ENCODE measurements at regions not wholly inside any gene's neighbourhood (a gene's known extent, or its start where the extent isn't known, plus 50 kb on each side); places are given as distances from the start of the nearest gene placed in this dataset.
"Not testable (repeated sequence)": the region's sequence is repeated elsewhere in the genome, so short reads cannot be mapped to it uniquely, and the experiment has no call there.

DNA sequence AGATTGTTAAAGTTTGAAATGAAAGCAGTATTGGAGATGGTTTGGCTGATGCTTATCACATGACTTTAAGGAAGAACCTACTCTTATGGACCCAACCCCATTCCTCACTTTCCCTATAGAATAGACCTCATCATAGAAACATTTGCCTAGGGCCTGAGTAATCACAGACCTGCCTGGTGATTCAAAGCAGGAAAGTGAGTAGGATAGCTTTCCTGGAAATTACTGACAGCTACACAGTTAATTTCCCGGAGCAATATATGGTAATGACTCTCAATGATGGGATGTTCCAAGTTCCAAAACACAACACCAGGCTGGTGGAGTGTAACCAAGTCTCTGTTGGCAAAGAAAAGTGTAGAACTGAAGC is 233.8 kb downstream of the SIM1 start:
- Histone ChIP-seq H3K9me3 (ENCODE audit: control insufficient read depth in 5 of 5, low read length in 5 of 5) (no peaks in the 10 kb centered on the region), H3K4me1 (ENCODE audit: control insufficient read depth in 5 of 5, insufficient read depth in 5 of 5, low read length in 5 of 5) (peaks cover 4 to 28% (median 14%) of the 10 kb centered on the region in 5 donors), H3K27me3 (ENCODE audit: control insufficient read depth in 5 of 5, insufficient read depth in 4 of 5, low read length in 5 of 5) (no peaks in the 10 kb centered on the region), H3K9ac (ENCODE audit: low read length in 5 of 5) (no peak overlapping the region), H3K36me3 (ENCODE audit: control insufficient read depth in 5 of 5, insufficient read depth in 5 of 5, low read length in 5 of 5) (no peaks in the 10 kb centered on the region), H3K4me3 (ENCODE audit: low read depth in 1 of 5, low read length in 5 of 5) (no peak overlapping the region), H3K27ac (ENCODE audit: low read depth, low read length) (no peak overlapping the region)

DNA sequence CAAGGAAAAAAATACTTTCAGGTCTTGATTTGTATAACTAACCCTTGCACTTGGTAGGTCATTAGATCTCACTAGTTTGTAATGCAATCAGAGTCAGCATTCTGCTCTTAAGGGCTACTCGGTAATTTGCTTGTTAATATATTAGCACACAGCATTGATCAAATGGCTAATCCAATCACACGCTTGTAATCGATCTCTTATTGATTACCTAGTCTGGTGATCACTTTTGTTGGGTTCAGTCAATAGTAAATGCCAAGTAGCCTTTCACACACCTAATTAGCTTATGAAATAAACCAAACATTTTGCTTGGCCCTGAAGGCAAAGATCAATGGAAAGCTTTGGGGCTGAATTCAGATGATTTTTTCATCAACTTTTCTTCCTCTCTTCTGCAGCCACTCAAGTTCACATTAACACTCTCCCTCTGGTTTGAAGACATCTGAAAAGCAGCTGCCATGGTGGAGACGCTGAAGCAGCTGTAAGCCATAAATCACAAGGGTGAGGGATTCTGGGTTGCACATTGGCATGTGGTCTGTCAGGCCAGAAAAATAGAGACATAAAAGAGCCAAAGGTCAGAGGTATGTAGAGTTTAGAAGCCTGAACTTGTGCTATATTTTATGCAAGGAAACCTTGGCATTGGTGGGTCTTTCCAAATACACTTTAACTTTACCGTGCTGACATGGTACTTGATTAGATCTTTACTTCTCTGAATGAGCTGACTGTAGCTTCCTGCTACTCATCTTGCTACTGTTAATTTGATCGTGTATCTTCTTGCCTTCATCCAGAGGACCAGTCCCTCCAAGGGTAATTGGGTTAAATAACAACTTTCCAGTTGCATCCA is 234.4 kb downstream of the SIM1 start:
- no peak overlapping the region for H3K27ac ChIP-seq (ENCODE audit: low read depth, low read length)
- no peaks in the 10 kb centered on the region for H3K27me3 ChIP-seq (ENCODE audit: control insufficient read depth in 5 of 5, insufficient read depth in 4 of 5, low read length in 5 of 5)
- H3K9ac ChIP-seq (ENCODE audit: low read length in 5 of 5), result no peak overlapping the region
- H3K36me3 ChIP-seq (ENCODE audit: control insufficient read depth in 5 of 5, insufficient read depth in 5 of 5, low read length in 5 of 5), result no peaks in the 10 kb centered on the region
- H3K4me3 ChIP-seq (ENCODE audit: low read depth in 1 of 5, low read length in 5 of 5), result no peak overlapping the region
- H3K4me1 ChIP-seq (ENCODE audit: control insufficient read depth in 5 of 5, insufficient read depth in 5 of 5, low read length in 5 of 5), result peaks cover 4 to 28% (median 14%) of the 10 kb centered on the region in 5 donors
- H3K9me3 ChIP-seq (ENCODE audit: control insufficient read depth in 5 of 5, low read length in 5 of 5), result no peaks in the 10 kb centered on the region

DNA sequence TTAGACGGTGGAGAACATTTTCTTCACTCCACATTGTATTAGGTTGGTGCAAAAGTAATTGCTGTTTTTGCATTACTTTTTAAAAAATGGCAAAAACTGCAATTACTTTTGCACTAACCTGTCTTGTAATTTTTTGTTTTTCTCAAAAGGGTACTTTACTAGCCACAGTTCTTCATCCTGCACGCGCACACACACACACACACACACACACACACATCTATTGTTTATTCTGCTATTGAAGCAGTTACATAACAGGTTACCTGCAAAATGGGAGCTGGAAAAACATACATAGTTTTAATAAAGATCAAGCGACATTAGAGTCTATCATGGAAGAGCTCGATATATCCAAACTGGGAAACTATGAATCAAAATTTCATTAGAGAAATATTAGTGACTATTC is 235.2 kb downstream of the SIM1 start:
- peaks cover 4 to 24% (median 14%) of the 10 kb centered on the region in 5 donors for H3K4me1 ChIP-seq (ENCODE audit: control insufficient read depth in 5 of 5, insufficient read depth in 5 of 5, low read length in 5 of 5)
- H3K27ac ChIP-seq (ENCODE audit: low read depth, low read length), result peak overlapping the region; percentile 38
- H3K27me3 ChIP-seq (ENCODE audit: control insufficient read depth in 5 of 5, insufficient read depth in 4 of 5, low read length in 5 of 5), result no peaks in the 10 kb centered on the region
- peak overlapping the region in 1 of 5 donors; percentile 68 for H3K9ac ChIP-seq (ENCODE audit: low read length in 5 of 5)
- no peaks in the 10 kb centered on the region for H3K9me3 ChIP-seq (ENCODE audit: control insufficient read depth in 5 of 5, low read length in 5 of 5)
- H3K4me3 ChIP-seq (ENCODE audit: low read depth in 1 of 5, low read length in 5 of 5), result peak overlapping the region; percentile 50 to 74 (median 60)
- H3K36me3 ChIP-seq (ENCODE audit: control insufficient read depth in 5 of 5, insufficient read depth in 5 of 5, low read length in 5 of 5), result no peaks in the 10 kb centered on the region

DNA sequence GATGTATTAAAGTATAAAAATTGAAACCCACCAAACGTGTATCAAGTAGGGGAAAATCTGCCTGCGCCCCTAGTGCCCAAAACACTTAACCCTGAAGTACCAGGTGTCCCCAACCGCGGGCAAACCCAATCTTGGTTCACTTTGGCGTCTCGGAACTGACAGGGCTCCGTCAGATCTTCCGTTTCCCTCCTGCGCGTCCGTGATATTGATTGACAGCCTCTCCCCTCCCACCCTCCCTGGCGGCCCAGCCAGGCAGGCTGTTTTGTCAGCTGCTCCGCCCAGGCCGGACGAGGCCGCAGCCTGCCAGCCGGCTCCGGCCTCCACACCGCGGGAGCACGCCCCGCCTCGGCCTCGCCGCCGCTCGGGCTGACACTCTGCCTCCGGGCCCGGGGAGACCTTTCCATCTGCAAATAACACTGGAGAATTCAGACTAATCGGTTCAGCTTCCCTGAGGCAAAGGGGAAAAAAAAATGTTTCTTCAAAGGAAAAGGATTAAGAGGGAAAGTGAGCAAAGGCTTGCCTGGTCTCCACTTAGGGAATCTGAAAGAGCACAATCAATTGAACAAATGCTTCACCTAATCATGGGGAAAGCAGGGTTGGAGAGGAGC is 234.9 kb upstream of the MCHR2 start:
- peaks cover 4 to 21% (median 14%) of the 10 kb centered on the region in 5 donors for H3K4me1 ChIP-seq (ENCODE audit: control insufficient read depth in 5 of 5, insufficient read depth in 5 of 5, low read length in 5 of 5)
- peak overlapping the region; percentile 33 to 73 (median 68) for H3K9ac ChIP-seq (ENCODE audit: low read length in 5 of 5)
- peak overlapping the region; percentile 52 to 84 (median 67) for H3K4me3 ChIP-seq (ENCODE audit: low read depth in 1 of 5, low read length in 5 of 5)
- peak overlapping the region; percentile 38 for H3K27ac ChIP-seq (ENCODE audit: low read depth, low read length)
- H3K36me3 ChIP-seq (ENCODE audit: control insufficient read depth in 5 of 5, insufficient read depth in 5 of 5, low read length in 5 of 5), result no peaks in the 10 kb centered on the region
- H3K9me3 ChIP-seq (ENCODE audit: control insufficient read depth in 5 of 5, low read length in 5 of 5), result no peaks in the 10 kb centered on the region
- H3K27me3 ChIP-seq (ENCODE audit: control insufficient read depth in 5 of 5, insufficient read depth in 4 of 5, low read length in 5 of 5), result no peaks in the 10 kb centered on the region

DNA sequence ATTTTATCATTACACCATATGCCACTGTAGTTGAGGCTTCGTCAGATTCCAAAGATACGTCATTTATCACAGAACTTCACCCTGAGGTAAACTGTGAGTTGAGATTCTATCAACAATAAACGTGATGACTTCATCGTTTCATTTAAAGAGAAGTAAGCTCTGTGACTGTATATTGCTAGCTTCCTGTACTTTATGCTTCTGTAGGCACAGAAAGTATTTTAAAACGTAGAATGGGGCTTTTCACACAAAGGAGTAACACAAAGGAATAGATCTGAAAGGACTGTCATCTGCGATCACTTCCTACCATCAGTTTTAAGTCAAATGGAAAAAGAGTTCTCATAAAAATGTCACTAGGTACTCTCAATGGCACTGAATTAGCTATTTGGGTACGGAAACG is 234.4 kb upstream of the MCHR2 start:
- H3K4me3 ChIP-seq (ENCODE audit: low read depth in 1 of 5, low read length in 5 of 5), result peak overlapping the region; percentile 52 to 84 (median 67)
- H3K27ac ChIP-seq (ENCODE audit: low read depth, low read length), result peak overlapping the region; percentile 38
- H3K9ac ChIP-seq (ENCODE audit: low read length in 5 of 5), result peak overlapping the region; percentile 30 to 72 (median 54)
- H3K9me3 ChIP-seq (ENCODE audit: control insufficient read depth in 5 of 5, low read length in 5 of 5), result no peaks in the 10 kb centered on the region
- no peaks in the 10 kb centered on the region for H3K36me3 ChIP-seq (ENCODE audit: control insufficient read depth in 5 of 5, insufficient read depth in 5 of 5, low read length in 5 of 5)
- no peaks in the 10 kb centered on the region for H3K27me3 ChIP-seq (ENCODE audit: control insufficient read depth in 5 of 5, insufficient read depth in 4 of 5, low read length in 5 of 5)
- H3K4me1 ChIP-seq (ENCODE audit: control insufficient read depth in 5 of 5, insufficient read depth in 5 of 5, low read length in 5 of 5), result peaks cover 4 to 21% (median 14%) of the 10 kb centered on the region in 5 donors

DNA sequence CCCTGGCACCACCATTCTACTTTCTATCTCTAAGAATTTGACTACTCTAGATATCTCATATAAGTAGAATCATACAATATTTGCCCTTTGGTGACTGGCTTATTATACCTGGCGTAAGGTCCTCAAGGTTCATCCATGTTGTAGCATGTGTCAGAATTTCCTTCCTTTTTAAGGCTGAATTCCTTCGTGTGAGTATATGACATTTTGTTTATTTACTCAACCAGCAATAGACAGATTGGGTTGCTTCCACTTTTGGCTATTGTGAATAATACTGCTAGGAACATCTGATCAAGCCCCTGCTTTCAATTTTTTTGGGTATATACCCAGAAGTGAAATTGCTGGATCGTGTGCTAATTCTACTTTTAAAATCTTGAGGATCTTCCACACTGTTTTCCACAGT is 232.8 kb upstream of the MCHR2 start:
- Histone ChIP-seq H3K9me3 (ENCODE audit: control insufficient read depth in 5 of 5, low read length in 5 of 5) (no peaks in the 10 kb centered on the region), H3K4me3 (ENCODE audit: low read depth in 1 of 5, low read length in 5 of 5) (no peak overlapping the region)

DNA sequence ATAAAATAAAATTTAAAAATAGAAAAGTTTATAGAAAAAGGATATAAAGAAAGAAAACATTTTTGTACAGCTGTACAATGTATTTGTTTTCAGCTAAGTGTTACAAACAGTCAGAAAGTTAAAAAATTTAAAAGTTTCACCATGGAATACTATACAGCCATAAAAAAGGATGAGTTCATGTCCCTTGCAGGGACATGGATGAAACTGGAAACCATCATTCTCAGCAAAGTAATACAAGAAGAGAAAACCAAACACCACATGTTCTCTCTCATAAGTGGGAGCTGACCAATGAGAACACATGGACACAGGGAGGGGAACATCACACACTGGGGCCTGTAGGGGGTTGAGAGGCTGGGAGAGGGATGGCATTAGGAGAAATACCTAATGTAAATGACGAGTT is 229.9 kb upstream of the MCHR2 start:
- not testable (repeated sequence) for H3K9ac ChIP-seq (ENCODE audit: low read length in 5 of 5); H3K4me3 ChIP-seq (ENCODE audit: low read depth in 1 of 5, low read length in 5 of 5); H3K36me3 ChIP-seq (ENCODE audit: control insufficient read depth in 5 of 5, insufficient read depth in 5 of 5, low read length in 5 of 5); H3K9me3 ChIP-seq (ENCODE audit: control insufficient read depth in 5 of 5, low read length in 5 of 5); H3K27ac ChIP-seq (ENCODE audit: low read depth, low read length); H3K4me1 ChIP-seq (ENCODE audit: control insufficient read depth in 5 of 5, insufficient read depth in 5 of 5, low read length in 5 of 5); H3K27me3 ChIP-seq (ENCODE audit: control insufficient read depth in 5 of 5, insufficient read depth in 4 of 5, low read length in 5 of 5)

More for the DNA sequence above, 232.8 kb upstream of the MCHR2 start:
- no peaks in the 10 kb centered on the region for H3K36me3 ChIP-seq (ENCODE audit: control insufficient read depth in 5 of 5, insufficient read depth in 5 of 5, low read length in 5 of 5)
- H3K4me1 ChIP-seq (ENCODE audit: control insufficient read depth in 5 of 5, insufficient read depth in 5 of 5, low read length in 5 of 5), result peaks cover 4 to 21% (median 14%) of the 10 kb centered on the region in 5 donors
- H3K9ac ChIP-seq (ENCODE audit: low read length in 5 of 5), result no peak overlapping the region
- H3K27ac ChIP-seq (ENCODE audit: low read depth, low read length), result no peak overlapping the region
- H3K27me3 ChIP-seq (ENCODE audit: control insufficient read depth in 5 of 5, insufficient read depth in 4 of 5, low read length in 5 of 5), result no peaks in the 10 kb centered on the region

DNA sequence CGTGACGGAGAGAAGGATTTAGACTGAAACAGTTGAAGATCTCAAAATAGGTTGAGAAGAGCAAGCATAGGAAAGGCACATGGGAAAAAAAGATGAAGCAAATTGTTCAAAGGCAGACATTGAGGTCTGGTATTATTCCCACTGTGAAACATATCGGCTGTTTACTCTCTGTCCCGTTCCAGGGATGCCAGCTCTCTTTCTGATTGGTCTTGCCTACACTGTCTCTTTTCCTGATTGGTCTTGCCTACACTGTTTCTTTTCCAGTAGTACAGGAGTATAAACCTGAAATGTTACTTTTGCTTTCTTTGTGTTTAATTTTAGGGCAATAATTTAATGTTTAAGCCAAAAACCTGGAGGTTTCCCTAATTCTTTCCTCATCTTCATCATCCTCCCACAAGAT is 226.5 kb upstream of the MCHR2 start:
- Histone ChIP-seq H3K9me3 (ENCODE audit: control insufficient read depth in 5 of 5, low read length in 5 of 5) (no peaks in the 10 kb centered on the region), H3K27ac (ENCODE audit: low read depth, low read length) (no peak overlapping the region), H3K27me3 (ENCODE audit: control insufficient read depth in 5 of 5, insufficient read depth in 4 of 5, low read length in 5 of 5) (no peaks in the 10 kb centered on the region), H3K4me3 (ENCODE audit: low read depth in 1 of 5, low read length in 5 of 5) (no peak overlapping the region), H3K4me1 (ENCODE audit: control insufficient read depth in 5 of 5, insufficient read depth in 5 of 5, low read length in 5 of 5) (no peaks in the 10 kb centered on the region), H3K36me3 (ENCODE audit: control insufficient read depth in 5 of 5, insufficient read depth in 5 of 5, low read length in 5 of 5) (no peaks in the 10 kb centered on the region), H3K9ac (ENCODE audit: low read length in 5 of 5) (no peak overlapping the region)

DNA sequence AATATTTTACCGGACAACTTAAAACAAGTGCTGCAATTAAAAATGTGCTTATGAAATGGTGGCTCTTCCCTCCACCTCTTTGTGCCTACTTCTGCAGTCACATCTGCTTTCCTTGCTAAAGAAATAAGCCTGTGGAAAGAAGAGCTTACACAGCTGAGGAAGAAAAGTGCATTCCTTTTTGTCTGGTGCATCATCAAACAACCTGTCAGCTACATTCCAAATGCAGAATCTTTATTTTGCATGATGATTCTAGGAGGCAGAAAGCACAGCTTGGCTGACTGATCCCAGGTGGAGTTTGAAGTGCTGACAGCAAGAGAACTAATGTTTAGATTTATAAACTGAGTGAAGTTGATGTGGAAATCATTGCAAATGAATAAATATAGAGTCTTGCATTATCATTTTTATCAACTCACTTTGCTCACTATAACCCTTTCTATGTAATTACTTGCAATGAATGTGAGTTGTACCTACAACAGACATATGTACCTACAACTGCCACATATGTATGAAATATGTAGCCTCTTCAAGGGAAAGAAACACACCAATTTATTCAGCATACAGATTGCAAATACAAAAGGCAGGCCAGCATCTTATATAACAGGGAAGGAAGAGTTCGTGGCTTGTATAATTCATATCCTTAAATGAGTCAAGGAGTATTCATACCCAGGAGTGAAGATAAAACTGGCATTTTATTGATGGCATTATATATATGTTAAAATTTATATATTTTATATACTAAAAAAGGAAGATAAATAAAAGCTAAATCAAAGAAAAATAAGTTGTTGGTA is 223.4 kb upstream of the MCHR2 start:
- H3K9me3 ChIP-seq (ENCODE audit: control insufficient read depth in 5 of 5, low read length in 5 of 5), result no peaks in the 10 kb centered on the region
- no peaks in the 10 kb centered on the region for H3K36me3 ChIP-seq (ENCODE audit: control insufficient read depth in 5 of 5, insufficient read depth in 5 of 5, low read length in 5 of 5)
- H3K9ac ChIP-seq (ENCODE audit: low read length in 5 of 5), result no peak overlapping the region
- H3K4me1 ChIP-seq (ENCODE audit: control insufficient read depth in 5 of 5, insufficient read depth in 5 of 5, low read length in 5 of 5), result no peaks in the 10 kb centered on the region
- H3K4me3 ChIP-seq (ENCODE audit: low read depth in 1 of 5, low read length in 5 of 5), result no peak overlapping the region
- no peaks in the 10 kb centered on the region for H3K27me3 ChIP-seq (ENCODE audit: control insufficient read depth in 5 of 5, insufficient read depth in 4 of 5, low read length in 5 of 5)
- H3K27ac ChIP-seq (ENCODE audit: low read depth, low read length), result no peak overlapping the region

DNA sequence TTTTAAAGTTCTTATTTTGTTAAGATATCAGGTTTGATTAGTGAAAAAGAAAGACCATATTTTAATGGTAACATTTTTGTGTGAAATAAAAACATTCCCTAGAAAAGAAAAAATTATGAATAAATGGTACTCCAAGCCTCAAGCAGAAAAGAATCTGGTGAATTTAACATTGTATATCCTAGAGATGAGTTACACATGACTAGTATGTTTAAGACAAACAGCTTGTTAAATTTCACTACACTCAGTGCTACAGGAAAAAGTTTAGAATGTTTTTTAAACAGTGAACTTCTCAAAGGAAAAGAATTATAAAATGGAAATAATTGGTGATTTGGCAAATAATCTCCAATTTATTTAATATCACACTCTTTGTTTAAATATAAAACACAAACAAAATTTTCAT is 222.7 kb upstream of the MCHR2 start:
- Histone ChIP-seq H3K9me3 (ENCODE audit: control insufficient read depth in 5 of 5, low read length in 5 of 5) (no peaks in the 10 kb centered on the region), H3K27me3 (ENCODE audit: control insufficient read depth in 5 of 5, insufficient read depth in 4 of 5, low read length in 5 of 5) (no peaks in the 10 kb centered on the region), H3K4me1 (ENCODE audit: control insufficient read depth in 5 of 5, insufficient read depth in 5 of 5, low read length in 5 of 5) (no peaks in the 10 kb centered on the region), H3K36me3 (ENCODE audit: control insufficient read depth in 5 of 5, insufficient read depth in 5 of 5, low read length in 5 of 5) (no peaks in the 10 kb centered on the region), H3K27ac (ENCODE audit: low read depth, low read length) (no peak overlapping the region), H3K9ac (ENCODE audit: low read length in 5 of 5) (no peak overlapping the region), H3K4me3 (ENCODE audit: low read depth in 1 of 5, low read length in 5 of 5) (no peak overlapping the region)
